MCF 10A (cell line): ENCODE measurements at regions not wholly inside any gene's neighbourhood (a gene's known extent, or its start where the extent isn't known, plus 50 kb on each side); places are given as distances from the start of the nearest gene placed in this dataset.

ENCODE experiments used
- BruUV-seq: library from RNA; stranded (reverse); fragments of 400-500 nt; replicated peaks from 2 replicates; lab custom pipeline; 2021; lab: Mats Ljungman, UMichigan
- CTCF ChIA-PET: fragments of 300-600 bp; sonication (Branson Sonifier 250); formaldehyde crosslinking; extraction: SDS; loops from one replicate; lab custom pipeline; 2021; ENCODE audit warnings: antibody characterized with exemption, inconsistent platforms; lab: Yijun Ruan, JAX
- POLR2A ChIA-PET: fragments of 300-600, 350-650 bp; sonication (Branson Sonifier 250); formaldehyde crosslinking; extraction: SDS; loops from one replicate; lab custom pipeline; 2020; ENCODE audit warnings: antibody characterized with exemption, inconsistent platforms; lab: Yijun Ruan, JAX
- DNase-seq: peaks from one replicate; pipeline ENCODE4 v3.0.0-alpha.2; 2018; ENCODE audit not compliant: unreplicated experiment
- H3K27ac Mint-ChIP-seq: one replicate; pipeline ENCODE4 v1.8.0; 2022; ENCODE audit warnings: mild to moderate bottlenecking, low read depth, mixed read lengths; ENCODE audit not compliant: unreplicated experiment
- H3K27me3 Mint-ChIP-seq: one replicate; pipeline ENCODE4 v1.8.0; 2022; ENCODE audit warnings: mixed read lengths; ENCODE audit not compliant: insufficient read depth, unreplicated experiment
- H3K36me3 Mint-ChIP-seq: one replicate; pipeline ENCODE4 v1.8.0; 2022; ENCODE audit warnings: mild to moderate bottlenecking, moderate library complexity, mixed read lengths; ENCODE audit not compliant: insufficient read depth, unreplicated experiment
- H3K4me1 Mint-ChIP-seq: one replicate; pipeline ENCODE4 v1.8.0; 2022; ENCODE audit warnings: mixed read lengths; ENCODE audit not compliant: insufficient read depth, unreplicated experiment
- H3K4me3 Mint-ChIP-seq: one replicate; pipeline ENCODE4 v1.8.0; 2022; ENCODE audit warnings: mild to moderate bottlenecking, moderate library complexity, mixed read lengths; ENCODE audit not compliant: unreplicated experiment
- H3K9me3 Mint-ChIP-seq: one replicate; pipeline ENCODE4 v1.8.0; 2022; ENCODE audit warnings: mixed read lengths; ENCODE audit not compliant: unreplicated experiment
- intact Hi-C: fragments of 100-400 bp; cut with micrococcal nuclease; formaldehyde crosslinking; loops from 2 replicates; pipeline ENCODE4 v1.14.1; 2022
- TF ChIP-seq, protein P1 (sequence below): fragments of 200-600 bp; IDR thresholded peaks from one replicate; pipeline ENCODE4 v1.8.0; 2022; ENCODE audit warnings: antibody characterized with exemption, mild to moderate bottlenecking; ENCODE audit not compliant: unreplicated experiment

DNA sequence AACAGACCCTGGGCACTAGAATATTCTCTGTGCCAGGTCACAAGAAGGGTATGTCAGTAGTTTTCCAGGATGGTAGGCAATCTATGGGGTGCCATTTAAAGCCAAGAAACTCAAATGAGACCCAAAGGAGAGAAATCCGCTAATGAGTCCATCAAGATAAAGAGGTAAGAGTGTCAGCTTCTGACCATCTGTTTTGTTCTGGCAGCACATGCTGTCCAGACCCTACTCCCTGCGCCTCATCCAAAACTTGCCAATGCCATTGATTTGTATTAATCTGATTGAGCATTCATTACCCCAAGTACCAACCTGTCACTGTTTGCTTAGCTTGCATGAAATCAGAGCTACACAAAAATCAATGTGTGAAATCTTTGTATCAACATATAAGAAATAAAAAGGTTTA is 229.0 kb downstream of the BLID start:
- H3K36me3 Mint-ChIP-seq = no peaks in the 10 kb centered on the region
- H3K9me3 Mint-ChIP-seq = no peaks in the 10 kb centered on the region
- TF ChIP-seq, protein P1, sequence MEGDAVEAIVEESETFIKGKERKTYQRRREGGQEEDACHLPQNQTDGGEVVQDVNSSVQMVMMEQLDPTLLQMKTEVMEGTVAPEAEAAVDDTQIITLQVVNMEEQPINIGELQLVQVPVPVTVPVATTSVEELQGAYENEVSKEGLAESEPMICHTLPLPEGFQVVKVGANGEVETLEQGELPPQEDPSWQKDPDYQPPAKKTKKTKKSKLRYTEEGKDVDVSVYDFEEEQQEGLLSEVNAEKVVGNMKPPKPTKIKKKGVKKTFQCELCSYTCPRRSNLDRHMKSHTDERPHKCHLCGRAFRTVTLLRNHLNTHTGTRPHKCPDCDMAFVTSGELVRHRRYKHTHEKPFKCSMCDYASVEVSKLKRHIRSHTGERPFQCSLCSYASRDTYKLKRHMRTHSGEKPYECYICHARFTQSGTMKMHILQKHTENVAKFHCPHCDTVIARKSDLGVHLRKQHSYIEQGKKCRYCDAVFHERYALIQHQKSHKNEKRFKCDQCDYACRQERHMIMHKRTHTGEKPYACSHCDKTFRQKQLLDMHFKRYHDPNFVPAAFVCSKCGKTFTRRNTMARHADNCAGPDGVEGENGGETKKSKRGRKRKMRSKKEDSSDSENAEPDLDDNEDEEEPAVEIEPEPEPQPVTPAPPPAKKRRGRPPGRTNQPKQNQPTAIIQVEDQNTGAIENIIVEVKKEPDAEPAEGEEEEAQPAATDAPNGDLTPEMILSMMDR = no peak
- DNase-seq = no peak
- intact Hi-C loops = no loop called here
- peaks cover 22% of the 10 kb centered on the region for H3K4me1 Mint-ChIP-seq
- ChIA-PET CTCF (no interaction called here), POLR2A (no interaction called here)
- H3K4me3 Mint-ChIP-seq = no peak overlapping the region
- no peak overlapping the region for H3K27ac Mint-ChIP-seq
- H3K27me3 Mint-ChIP-seq = no peaks in the 10 kb centered on the region
- no TSS peak for BruUV-seq

DNA sequence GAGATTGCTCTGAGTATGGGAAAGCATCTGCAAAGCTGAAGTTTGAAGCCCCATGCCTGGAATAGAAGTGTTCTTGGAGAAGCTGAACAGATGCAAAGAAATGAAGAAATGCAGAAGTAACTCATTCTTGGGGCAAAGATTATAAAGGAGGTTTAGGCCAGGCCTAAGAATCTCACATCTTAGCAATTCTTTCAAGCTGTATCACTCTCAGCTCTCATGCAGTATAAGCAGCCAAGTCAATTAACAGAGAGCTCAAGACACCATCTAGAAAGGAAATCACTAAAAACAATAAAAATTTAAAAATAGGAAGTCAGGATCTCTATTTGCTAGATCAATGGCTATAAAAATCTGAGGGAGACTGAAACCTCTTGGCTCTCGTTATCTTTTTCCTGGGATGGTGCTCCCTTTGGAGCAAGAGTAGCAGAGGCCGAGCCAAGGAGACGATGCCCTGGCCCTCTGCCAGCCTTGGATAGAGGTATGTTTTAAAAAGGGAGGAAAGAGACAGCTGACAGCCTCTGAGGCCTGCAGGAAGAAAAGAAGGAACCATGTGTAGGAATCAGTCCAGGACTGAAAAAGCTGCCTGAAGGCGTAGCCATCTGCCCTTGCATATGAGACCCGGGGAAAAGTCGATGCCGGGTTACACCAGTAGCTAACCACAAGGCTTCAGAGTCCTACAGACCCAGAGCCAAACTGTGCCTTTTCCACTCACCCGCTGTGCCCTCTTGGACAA is 229.8 kb downstream of the BLID start:
- BruUV-seq = no TSS peak
- ChIA-PET CTCF (no interaction called here), POLR2A (no interaction called here)
- H3K27me3 Mint-ChIP-seq = no peaks in the 10 kb centered on the region
- peaks cover 19% of the 10 kb centered on the region for H3K4me1 Mint-ChIP-seq
- H3K36me3 Mint-ChIP-seq = no peaks in the 10 kb centered on the region
- no peak overlapping the region for H3K4me3 Mint-ChIP-seq
- TF ChIP-seq, protein P1 = no peak
- no peaks in the 10 kb centered on the region for H3K9me3 Mint-ChIP-seq
- no peak for DNase-seq
- H3K27ac Mint-ChIP-seq = no peak overlapping the region
- intact Hi-C loops = no loop called here

DNA sequence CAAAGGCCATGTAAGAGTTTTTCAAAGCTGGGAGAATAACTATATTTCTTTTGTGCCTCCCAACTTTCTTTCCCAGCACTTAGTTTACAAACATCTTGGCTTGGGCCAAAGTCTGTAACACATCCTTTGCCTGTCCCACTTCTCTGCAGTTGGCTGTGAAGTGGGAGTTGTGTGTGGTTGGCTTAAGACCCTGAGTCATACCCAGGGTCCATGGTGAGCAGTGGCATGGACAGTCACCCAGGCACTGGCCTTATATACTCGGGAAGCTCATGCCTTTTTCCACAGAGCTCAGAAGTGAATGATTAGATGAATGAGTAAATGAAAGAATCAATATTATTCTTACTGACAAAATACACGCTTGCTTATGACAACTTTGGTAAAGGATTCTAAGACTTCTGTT is 231.4 kb downstream of the BLID start:
- Mint-ChIP-seq H3K27ac (no peak overlapping the region), H3K9me3 (no peaks in the 10 kb centered on the region), H3K4me1 (peaks cover 7% of the 10 kb centered on the region), H3K27me3 (no peaks in the 10 kb centered on the region), H3K4me3 (no peak overlapping the region), H3K36me3 (no peaks in the 10 kb centered on the region)
- ChIA-PET CTCF (no interaction called here), POLR2A (interaction anchor here (0.6 to 1.8 kb wide), 2 partner anchors 9 to 24 kb away, joined by 3 to 4 read pairs; no protein-coding TSS in a partner anchor)
- no peak for DNase-seq
- intact Hi-C loops = no loop called here
- TF ChIP-seq, protein P1 = no peak
- BruUV-seq = no TSS peak

DNA sequence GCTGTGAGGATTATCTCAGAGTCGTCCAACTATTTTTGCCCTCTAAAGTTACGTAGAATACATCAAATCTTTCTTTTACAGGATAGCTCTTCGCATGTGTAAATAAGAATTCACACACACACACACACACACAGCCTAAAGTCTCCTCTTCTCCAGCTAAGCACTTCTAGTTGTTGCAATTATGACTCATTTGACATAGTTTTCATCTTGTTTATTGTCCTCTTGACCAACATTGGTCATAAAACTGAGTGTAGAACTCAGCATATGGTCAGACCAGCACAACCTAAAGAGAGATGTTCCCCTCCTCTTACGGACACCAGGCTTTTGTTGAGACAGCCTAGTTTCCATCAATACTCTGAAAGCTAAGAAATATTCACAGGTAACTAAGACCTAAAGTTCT is 234.2 kb downstream of the BLID start:
- Mint-ChIP-seq H3K27ac (peak overlapping the region; percentile 43), H3K4me3 (no peak overlapping the region), H3K4me1 (peaks cover 6% of the 10 kb centered on the region), H3K27me3 (no peaks in the 10 kb centered on the region), H3K36me3 (no peaks in the 10 kb centered on the region), H3K9me3 (no peaks in the 10 kb centered on the region)
- no TSS peak for BruUV-seq
- CTCF ChIA-PET = no interaction called here
- DNase-seq = peak; percentile 68
- intact Hi-C loops = no loop called here
- POLR2A ChIA-PET = interaction anchor here (1.3 kb wide), 1 partner anchor 11 kb away, joined by 3 read pairs; no protein-coding TSS in a partner anchor
- TF ChIP-seq, protein P1 = no peak
